ENCODE measurements at regions not wholly inside any gene's neighbourhood (a gene's known extent, or its start where the extent isn't known, plus 50 kb on each side); places are given as distances from the start of the nearest gene placed in this dataset.

DNA sequence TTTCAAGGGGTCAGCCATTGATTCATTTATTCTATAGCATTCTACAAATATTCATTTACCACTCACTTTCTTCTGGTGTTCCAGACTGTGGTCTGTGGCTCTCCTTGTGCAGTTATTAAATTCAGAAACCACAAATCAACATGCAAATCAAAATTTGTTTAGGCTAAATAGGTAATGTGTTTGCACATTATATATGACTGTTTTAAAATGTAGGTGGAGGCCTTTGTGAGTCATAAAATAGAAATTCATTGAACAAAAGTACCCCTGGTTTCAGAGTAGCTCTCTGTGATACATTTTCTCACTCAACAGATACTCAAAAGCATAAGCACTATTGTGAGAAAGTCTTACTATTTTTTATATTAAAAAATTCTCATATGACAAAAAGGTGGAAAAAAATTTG is 385.5 kb upstream of the TSHZ2 start:
- H3K4me3 ChIP-seq (ENCODE audit: low read length), result no peak overlapping the region
- TF ChIP-seq, protein P1, sequence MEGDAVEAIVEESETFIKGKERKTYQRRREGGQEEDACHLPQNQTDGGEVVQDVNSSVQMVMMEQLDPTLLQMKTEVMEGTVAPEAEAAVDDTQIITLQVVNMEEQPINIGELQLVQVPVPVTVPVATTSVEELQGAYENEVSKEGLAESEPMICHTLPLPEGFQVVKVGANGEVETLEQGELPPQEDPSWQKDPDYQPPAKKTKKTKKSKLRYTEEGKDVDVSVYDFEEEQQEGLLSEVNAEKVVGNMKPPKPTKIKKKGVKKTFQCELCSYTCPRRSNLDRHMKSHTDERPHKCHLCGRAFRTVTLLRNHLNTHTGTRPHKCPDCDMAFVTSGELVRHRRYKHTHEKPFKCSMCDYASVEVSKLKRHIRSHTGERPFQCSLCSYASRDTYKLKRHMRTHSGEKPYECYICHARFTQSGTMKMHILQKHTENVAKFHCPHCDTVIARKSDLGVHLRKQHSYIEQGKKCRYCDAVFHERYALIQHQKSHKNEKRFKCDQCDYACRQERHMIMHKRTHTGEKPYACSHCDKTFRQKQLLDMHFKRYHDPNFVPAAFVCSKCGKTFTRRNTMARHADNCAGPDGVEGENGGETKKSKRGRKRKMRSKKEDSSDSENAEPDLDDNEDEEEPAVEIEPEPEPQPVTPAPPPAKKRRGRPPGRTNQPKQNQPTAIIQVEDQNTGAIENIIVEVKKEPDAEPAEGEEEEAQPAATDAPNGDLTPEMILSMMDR (conservative IDR thresholded peaks at IDR 0.05; ENCODE audit: low read length), result no peak
- no peak for DNase-seq (ENCODE audit: low read depth)

DNA sequence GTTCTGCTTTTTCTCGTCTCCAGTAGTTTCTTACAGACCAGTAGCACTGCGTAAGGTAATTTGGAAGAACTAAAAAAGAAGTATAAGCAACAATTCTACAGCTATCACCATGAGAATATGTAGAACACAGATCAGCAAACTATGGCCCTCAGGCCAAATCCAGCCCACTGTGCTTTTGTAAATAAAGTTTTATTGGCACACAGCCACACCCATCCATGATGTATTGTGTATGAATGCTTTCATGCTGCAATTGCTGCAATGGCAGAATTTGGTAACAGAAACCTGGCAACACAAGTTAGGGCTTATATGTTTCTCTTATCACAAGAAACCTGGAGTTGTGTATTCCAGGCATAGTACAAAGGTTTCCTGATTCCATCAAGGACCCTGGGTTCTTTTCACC is 386.8 kb upstream of the TSHZ2 start:
- H3K4me3 ChIP-seq (ENCODE audit: low read length), result no peak overlapping the region
- no peak for DNase-seq (ENCODE audit: low read depth)
- TF ChIP-seq, protein P1 (conservative IDR thresholded peaks at IDR 0.05; ENCODE audit: low read length), result no peak

DNA sequence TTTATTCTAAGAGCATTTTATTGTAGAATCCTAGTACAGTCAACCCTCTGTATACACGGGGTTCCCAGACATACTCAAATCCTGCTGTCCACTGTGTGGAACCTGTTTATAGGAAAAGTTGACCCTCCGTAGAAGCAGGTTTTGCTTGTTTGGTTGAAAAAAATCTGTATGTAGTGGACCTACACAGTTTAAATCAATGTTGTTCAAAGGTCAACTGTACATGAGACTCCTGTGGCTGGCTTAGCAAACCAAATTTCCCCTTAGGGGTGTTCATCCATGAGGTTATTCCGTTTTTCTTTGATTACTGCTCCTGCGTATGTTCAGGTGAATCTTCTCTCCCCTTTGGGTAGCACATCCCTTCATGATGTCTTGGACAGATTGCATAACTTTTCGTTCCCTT is 387.0 kb upstream of the ZFP64 start:
- TF ChIP-seq, protein P1 (conservative IDR thresholded peaks at IDR 0.05; ENCODE audit: low read length), result no peak
- no peak overlapping the region for H3K4me3 ChIP-seq (ENCODE audit: low read length)
- DNase-seq (ENCODE audit: low read depth), result no peak

DNA sequence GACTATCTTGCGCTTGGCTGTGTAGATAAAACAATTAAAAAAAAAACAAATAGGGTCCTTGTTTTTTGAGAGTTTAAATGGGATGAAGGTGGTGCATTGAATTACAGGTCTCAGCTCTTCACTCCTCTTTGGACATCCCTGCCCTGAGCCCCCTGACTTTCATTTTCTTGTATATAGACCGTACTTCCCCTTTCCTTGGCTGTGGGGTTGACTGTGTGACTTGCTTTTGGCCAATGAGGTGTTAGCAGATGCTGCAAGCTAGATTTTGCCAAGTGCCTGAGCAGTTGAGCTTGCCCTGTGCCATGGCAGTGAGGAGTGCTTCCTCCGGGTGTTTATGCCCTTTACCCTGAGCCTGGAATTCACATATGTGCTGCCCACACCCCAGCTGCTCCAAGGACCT is 386.1 kb upstream of the ZFP64 start:
- TF ChIP-seq, protein P1 (conservative IDR thresholded peaks at IDR 0.05; ENCODE audit: low read length), result no peak
- H3K4me3 ChIP-seq (ENCODE audit: low read length), result no peak overlapping the region
- DNase-seq (ENCODE audit: low read depth), result no peak

DNA sequence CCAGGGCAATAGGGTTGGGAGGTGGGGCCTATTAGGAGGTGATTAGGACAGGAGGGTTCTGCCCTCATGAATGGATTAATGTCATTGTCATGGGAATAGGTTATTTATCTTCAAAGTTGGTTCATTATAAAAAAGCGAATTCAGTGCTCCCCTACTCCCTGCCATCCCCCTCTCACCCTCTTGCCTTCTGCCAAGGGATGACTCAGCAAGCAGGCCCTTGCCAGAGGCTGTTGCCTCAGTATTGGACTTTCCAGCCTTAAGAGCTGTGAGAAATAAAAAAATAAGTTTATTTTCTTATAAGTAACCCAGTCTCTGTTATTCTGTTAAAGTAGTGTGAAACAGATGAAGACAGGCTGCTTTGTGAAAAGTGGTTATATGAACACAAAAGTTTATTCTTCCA is 381.1 kb upstream of the ZFP64 start:
- H3K4me3 ChIP-seq (ENCODE audit: low read length), result no peak overlapping the region
- TF ChIP-seq, protein P1 (conservative IDR thresholded peaks at IDR 0.05; ENCODE audit: low read length), result no peak
- peak; percentile 5 for DNase-seq (ENCODE audit: low read depth)

DNA sequence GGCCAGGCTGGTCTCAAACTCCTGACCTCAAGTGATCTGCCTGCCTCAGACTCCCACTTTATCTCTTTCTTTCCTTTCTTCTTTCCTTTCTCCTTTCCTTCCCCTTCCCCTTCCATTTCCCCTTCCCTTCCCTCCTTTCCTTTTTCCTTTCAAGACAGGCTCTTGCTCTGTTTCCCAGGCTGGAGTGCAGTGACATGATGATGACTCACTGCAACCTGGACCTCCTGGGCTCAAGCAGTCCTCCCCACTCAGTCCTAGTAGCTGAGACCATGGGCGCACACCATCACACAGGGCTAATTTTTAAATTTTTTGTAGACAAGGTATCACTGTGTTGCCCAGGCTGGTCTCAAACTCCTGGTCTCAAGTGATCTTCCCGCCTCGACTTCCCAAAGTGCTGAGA is 377.6 kb upstream of the ZFP64 start:
- no peak overlapping the region for H3K4me3 ChIP-seq (ENCODE audit: low read length)
- no peak for DNase-seq (ENCODE audit: low read depth)
- TF ChIP-seq, protein P1 (conservative IDR thresholded peaks at IDR 0.05; ENCODE audit: low read length), result no peak

DNA sequence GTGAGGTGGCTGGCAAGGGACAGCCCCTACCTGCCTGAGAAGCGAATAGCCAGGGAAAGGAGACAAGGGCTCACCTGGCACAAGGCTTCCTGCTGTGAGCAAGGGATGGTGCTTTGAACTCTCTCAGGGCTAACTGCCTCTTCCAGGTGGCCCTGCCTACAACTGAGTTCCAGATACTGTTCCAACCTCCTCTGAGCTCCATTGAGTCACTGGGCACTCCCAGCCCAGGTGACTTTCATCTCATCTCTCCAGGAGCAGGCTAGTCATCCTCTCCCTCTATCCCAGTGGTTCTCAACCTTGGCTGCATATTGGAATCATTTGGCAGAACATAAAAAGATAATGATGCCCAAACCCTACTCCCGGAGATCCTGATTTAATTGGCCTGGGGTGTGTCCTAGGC is 374.0 kb upstream of the ZFP64 start:
- H3K4me3 ChIP-seq (ENCODE audit: low read length), result no peak overlapping the region
- TF ChIP-seq, protein P1 (conservative IDR thresholded peaks at IDR 0.05; ENCODE audit: low read length), result no peak
- no peak for DNase-seq (ENCODE audit: low read depth)

Data from AG10803 (cell line).